MM.1S (cell line): ENCODE measurements at regions not wholly inside any gene's neighbourhood (a gene's known extent, or its start where the extent isn't known, plus 50 kb on each side); places are given as distances from the start of the nearest gene placed in this dataset.

Experiments used
- DNase-seq: peaks from one replicate; pipeline ENCODE4 v3.0.0-alpha.2; 2015
- H2AFZ ChIP-seq: fragments of 300-600 bp; sonication (generic); 2 replicates; pipeline ENCODE4 v1.6.0; 2016; ENCODE audit warnings: antibody characterized with exemption, low read length
- H3F3A ChIP-seq: fragments of 300-600 bp; sonication (generic); 2 replicates; pipeline ENCODE4 v1.6.1; 2016; ENCODE audit warnings: mild to moderate bottlenecking, antibody characterized with exemption, low read length, moderate library complexity, mixed read lengths; ENCODE audit not compliant: insufficient read depth
- H3K27ac ChIP-seq: fragments of 300-600 bp; sonication (generic); 2 replicates; pipeline ENCODE4 v1.5.1; 2016; ENCODE audit warnings: mild to moderate bottlenecking, low read length
- H3K27me3 ChIP-seq: fragments of 300-600 bp; sonication (generic); replicated peaks from 2 replicates; pipeline ENCODE4 v1.6.0; 2016; ENCODE audit warnings: low read length; ENCODE audit not compliant: insufficient read depth
- H3K36me3 ChIP-seq: fragments of 300-600 bp; sonication (generic); replicated peaks from 2 replicates; pipeline ENCODE4 v1.6.1; 2016; ENCODE audit warnings: mild to moderate bottlenecking, low read length, mixed read lengths; ENCODE audit not compliant: insufficient read depth
- H3K4me1 ChIP-seq: fragments of 300-600 bp; sonication (generic); 2 replicates; pipeline ENCODE4 v1.6.1; 2016; ENCODE audit warnings: low read length, mixed read lengths
- H3K4me2 ChIP-seq: fragments of 300-600 bp; sonication (generic); 2 replicates; pipeline ENCODE4 v1.6.0; 2016; ENCODE audit warnings: low read depth, low read length
- H3K4me3 ChIP-seq: fragments of 300-600 bp; sonication (generic); 2 replicates; pipeline ENCODE4 v1.5.1; 2016; ENCODE audit warnings: low read length, mixed read lengths
- H3K79me2 ChIP-seq: fragments of 300-600 bp; sonication (generic); 2 replicates; pipeline ENCODE4 v1.6.1; 2016; ENCODE audit warnings: mixed run types, low read length, mixed read lengths
- H3K9ac ChIP-seq: fragments of 300-600 bp; sonication (generic); 2 replicates; pipeline ENCODE4 v1.6.1; 2016; ENCODE audit warnings: low read length, mixed read lengths
- H3K9me2 ChIP-seq: fragments of 300-600 bp; sonication (generic); replicated peaks from 2 replicates; pipeline ENCODE4 v1.6.1; 2016; ENCODE audit warnings: mild to moderate bottlenecking, low read length, mixed read lengths; ENCODE audit not compliant: insufficient read depth
- H3K9me3 ChIP-seq: fragments of 300-600 bp; sonication (generic); replicated peaks from 2 replicates; pipeline ENCODE4 v1.6.1; 2016; ENCODE audit warnings: mild to moderate bottlenecking, low read length, mixed read lengths; ENCODE audit not compliant: insufficient read depth
- H4K20me1 ChIP-seq: fragments of 300-600 bp; sonication (generic); 2 replicates; pipeline ENCODE4 v1.6.1; 2016; ENCODE audit warnings: mild to moderate bottlenecking, low read length, moderate library complexity, mixed read lengths; ENCODE audit not compliant: insufficient read depth
- CTCF ChIP-seq: fragments of 300-600 bp; sonication (generic); IDR thresholded peaks from 2 replicates; pipeline ENCODE4 v1.5.1; 2016; ENCODE audit warnings: antibody characterized with exemption, low read length, mixed read lengths
- EZH2 ChIP-seq: fragments of 300-600 bp; sonication (generic); optimal IDR thresholded peaks from 2 replicates; pipeline ENCODE3; 2017; ENCODE audit warnings: low read depth, mild to moderate bottlenecking, antibody characterized with exemption, low read length, mixed read lengths
- EZH2phosphoT487 ChIP-seq: fragments of 300-600 bp; sonication (generic); IDR thresholded peaks from 2 replicates; pipeline ENCODE4 v1.6.1; 2018; ENCODE audit warnings: antibody characterized with exemption, low read length

- H3K36me3 ChIP-seq: no peaks in the 10 kb centered on the region
- no peak overlapping the region; the same call in 1 of the 2 replicates for H3K4me2 ChIP-seq
- H3K9me2 ChIP-seq: no peaks in the 10 kb centered on the region
- H3K27ac ChIP-seq: peak overlapping the region; percentile 39; the same call in 1 of the 2 replicates
- no peaks in the 10 kb centered on the region for H4K20me1 ChIP-seq
- no peaks in the 10 kb centered on the region for H3K79me2 ChIP-seq
- H3K4me3 ChIP-seq: no peak overlapping the region
- H2AFZ ChIP-seq: no peak overlapping the region
- TF ChIP-seq EZH2 (no peak), EZH2phosphoT487 (no peak), CTCF (no peak)
- no peaks in the 10 kb centered on the region for H3K27me3 ChIP-seq
- no peaks in the 10 kb centered on the region for H3F3A ChIP-seq
- no peaks in the 10 kb centered on the region for H3K4me1 ChIP-seq
- H3K9me3 ChIP-seq: no peaks in the 10 kb centered on the region
- no peak overlapping the region for H3K9ac ChIP-seq
- peak; percentile 73 for DNase-seq
Observed at GRCh38 chr1:194495434-194495833, 1309.0 kb upstream of the B3GALT2 start.

GRCh38 chr1:194487172-194487571, 1300.8 kb upstream of the B3GALT2 start:
- Histone ChIP-seq H3K9me2 (no peaks in the 10 kb centered on the region), H3K4me2 (no peak overlapping the region), H3K4me1 (no peaks in the 10 kb centered on the region), H3F3A (no peaks in the 10 kb centered on the region), H4K20me1 (no peaks in the 10 kb centered on the region), H3K36me3 (no peaks in the 10 kb centered on the region), H3K27me3 (no peaks in the 10 kb centered on the region), H3K9me3 (no peaks in the 10 kb centered on the region), H3K4me3 (no peak overlapping the region), H3K9ac (no peak overlapping the region), H2AFZ (no peak overlapping the region), H3K79me2 (no peaks in the 10 kb centered on the region), H3K27ac (no peak overlapping the region)
- TF ChIP-seq CTCF (no peak), EZH2 (no peak), EZH2phosphoT487 (no peak)
- no peak for DNase-seq

GRCh38 chr1:194485432-194485831, 1299.0 kb upstream of the B3GALT2 start:
- Histone ChIP-seq H4K20me1 (no peaks in the 10 kb centered on the region), H3K36me3 (no peaks in the 10 kb centered on the region), H2AFZ (no peak overlapping the region), H3K9me2 (no peaks in the 10 kb centered on the region), H3K27ac (no peak overlapping the region), H3K4me1 (no peaks in the 10 kb centered on the region), H3F3A (no peaks in the 10 kb centered on the region), H3K9ac (no peak overlapping the region), H3K4me2 (no peak overlapping the region), H3K79me2 (no peaks in the 10 kb centered on the region), H3K27me3 (no peaks in the 10 kb centered on the region), H3K4me3 (no peak overlapping the region), H3K9me3 (no peaks in the 10 kb centered on the region)
- TF ChIP-seq CTCF (no peak), EZH2phosphoT487 (no peak), EZH2 (no peak)
- DNase-seq: no peak
